GM23338 (cell line): ENCODE measurements at regions not wholly inside any gene's neighbourhood (a gene's known extent, or its start where the extent isn't known, plus 50 kb on each side); places are given as distances from the start of the nearest gene placed in this dataset.

ENCODE experiments used
- EZH2 ChIP-seq: fragments of 200-600 bp; sonication (generic); IDR thresholded peaks from one replicate; pipeline ENCODE4 v1.8.0; 2017; ENCODE audit warnings: antibody characterized with exemption, mild to moderate bottlenecking, low read depth; ENCODE audit not compliant: unreplicated experiment
- EZH2phosphoT487 ChIP-seq: fragments of 200-600 bp; sonication (generic); IDR thresholded peaks from one replicate; pipeline ENCODE4 v1.8.1; 2018; ENCODE audit warnings: antibody characterized with exemption; ENCODE audit not compliant: unreplicated experiment
- POLR2AphosphoS5 ChIP-seq: IDR thresholded peaks from 2 replicates; pipeline ENCODE4 v1.6.1; 2016; ENCODE audit warnings: antibody characterized with exemption, low read depth
- TF ChIP-seq, protein P1 (sequence below), 2 experiments: fragments of 200-600 bp in 1 of 2; sonication (generic) in 1 of 2; conservative IDR thresholded peaks; 2 replicates each; pipeline versions ENCODE4 v1.5.1 to v1.6.1; 2016 to 2017; ENCODE audit warnings: antibody characterized with exemption in 2 of 2, low read depth in 2 of 2, mild to moderate bottlenecking in 2 of 2, moderate library complexity in 1 of 2
- TF ChIP-seq, protein P2 (sequence below): IDR thresholded peaks from one replicate; pipeline ENCODE4 v1.6.1; 2018; ENCODE audit warnings: antibody characterized with exemption; ENCODE audit not compliant: unreplicated experiment

DNA sequence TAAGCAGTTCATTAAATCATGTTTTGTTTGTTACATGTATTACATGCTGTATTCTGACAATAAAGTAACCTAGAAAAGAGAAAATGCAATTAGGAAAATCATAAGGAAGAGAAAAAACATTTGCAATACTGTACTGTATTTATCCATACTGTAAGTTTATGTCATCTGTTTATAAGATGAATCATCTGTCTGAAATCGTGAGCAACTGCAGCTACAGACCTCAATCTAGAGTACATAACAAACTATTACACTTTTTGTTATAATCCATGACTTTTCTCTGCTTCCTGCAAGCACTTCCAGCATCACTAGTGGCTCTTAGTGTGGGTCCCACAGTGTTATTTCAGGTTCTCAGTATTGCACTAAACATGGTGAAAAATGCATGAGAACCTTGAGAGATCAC lies 144.4 kb upstream of the NR4A3 start:
- TF ChIP-seq, protein P1, sequence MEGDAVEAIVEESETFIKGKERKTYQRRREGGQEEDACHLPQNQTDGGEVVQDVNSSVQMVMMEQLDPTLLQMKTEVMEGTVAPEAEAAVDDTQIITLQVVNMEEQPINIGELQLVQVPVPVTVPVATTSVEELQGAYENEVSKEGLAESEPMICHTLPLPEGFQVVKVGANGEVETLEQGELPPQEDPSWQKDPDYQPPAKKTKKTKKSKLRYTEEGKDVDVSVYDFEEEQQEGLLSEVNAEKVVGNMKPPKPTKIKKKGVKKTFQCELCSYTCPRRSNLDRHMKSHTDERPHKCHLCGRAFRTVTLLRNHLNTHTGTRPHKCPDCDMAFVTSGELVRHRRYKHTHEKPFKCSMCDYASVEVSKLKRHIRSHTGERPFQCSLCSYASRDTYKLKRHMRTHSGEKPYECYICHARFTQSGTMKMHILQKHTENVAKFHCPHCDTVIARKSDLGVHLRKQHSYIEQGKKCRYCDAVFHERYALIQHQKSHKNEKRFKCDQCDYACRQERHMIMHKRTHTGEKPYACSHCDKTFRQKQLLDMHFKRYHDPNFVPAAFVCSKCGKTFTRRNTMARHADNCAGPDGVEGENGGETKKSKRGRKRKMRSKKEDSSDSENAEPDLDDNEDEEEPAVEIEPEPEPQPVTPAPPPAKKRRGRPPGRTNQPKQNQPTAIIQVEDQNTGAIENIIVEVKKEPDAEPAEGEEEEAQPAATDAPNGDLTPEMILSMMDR (conservative IDR thresholded peaks at IDR 0.05; ENCODE audit: low read depth in 2 of 2), result no peak
- TF ChIP-seq, protein P2, sequence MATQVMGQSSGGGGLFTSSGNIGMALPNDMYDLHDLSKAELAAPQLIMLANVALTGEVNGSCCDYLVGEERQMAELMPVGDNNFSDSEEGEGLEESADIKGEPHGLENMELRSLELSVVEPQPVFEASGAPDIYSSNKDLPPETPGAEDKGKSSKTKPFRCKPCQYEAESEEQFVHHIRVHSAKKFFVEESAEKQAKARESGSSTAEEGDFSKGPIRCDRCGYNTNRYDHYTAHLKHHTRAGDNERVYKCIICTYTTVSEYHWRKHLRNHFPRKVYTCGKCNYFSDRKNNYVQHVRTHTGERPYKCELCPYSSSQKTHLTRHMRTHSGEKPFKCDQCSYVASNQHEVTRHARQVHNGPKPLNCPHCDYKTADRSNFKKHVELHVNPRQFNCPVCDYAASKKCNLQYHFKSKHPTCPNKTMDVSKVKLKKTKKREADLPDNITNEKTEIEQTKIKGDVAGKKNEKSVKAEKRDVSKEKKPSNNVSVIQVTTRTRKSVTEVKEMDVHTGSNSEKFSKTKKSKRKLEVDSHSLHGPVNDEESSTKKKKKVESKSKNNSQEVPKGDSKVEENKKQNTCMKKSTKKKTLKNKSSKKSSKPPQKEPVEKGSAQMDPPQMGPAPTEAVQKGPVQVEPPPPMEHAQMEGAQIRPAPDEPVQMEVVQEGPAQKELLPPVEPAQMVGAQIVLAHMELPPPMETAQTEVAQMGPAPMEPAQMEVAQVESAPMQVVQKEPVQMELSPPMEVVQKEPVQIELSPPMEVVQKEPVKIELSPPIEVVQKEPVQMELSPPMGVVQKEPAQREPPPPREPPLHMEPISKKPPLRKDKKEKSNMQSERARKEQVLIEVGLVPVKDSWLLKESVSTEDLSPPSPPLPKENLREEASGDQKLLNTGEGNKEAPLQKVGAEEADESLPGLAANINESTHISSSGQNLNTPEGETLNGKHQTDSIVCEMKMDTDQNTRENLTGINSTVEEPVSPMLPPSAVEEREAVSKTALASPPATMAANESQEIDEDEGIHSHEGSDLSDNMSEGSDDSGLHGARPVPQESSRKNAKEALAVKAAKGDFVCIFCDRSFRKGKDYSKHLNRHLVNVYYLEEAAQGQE, result no peak
- TF ChIP-seq EZH2 (no peak), EZH2phosphoT487 (no peak), POLR2AphosphoS5 (no peak)
